ENCODE measurements at regions not wholly inside any gene's neighbourhood (a gene's known extent, or its start where the extent isn't known, plus 50 kb on each side); places are given as distances from the start of the nearest gene placed in this dataset.

DNA sequence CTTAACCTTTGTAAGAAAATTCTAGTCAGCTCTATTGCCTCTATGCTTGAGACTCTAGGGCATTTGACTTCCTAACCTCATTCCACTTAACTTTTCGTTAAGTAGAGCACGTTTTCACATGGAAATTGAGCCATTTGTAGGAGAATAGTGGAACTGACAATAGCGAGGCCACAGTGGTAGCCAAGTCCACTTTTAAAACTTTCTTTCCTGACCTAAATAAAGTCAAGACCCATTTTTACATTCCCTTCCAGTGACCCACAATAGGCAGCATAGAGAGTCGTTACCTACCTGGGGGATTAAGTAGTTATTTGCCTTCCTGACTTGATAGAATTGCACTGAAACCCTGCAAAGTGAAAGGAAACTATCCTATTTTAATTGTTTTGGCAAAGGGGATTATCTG, 386.0 kb upstream of the NECTIN3 start:
- H3K27me3 ChIP-seq (replicated peaks; ENCODE audit: insufficient read depth, low read depth, low read length, poor library complexity): no peaks in the 10 kb centered on the region
- intact Hi-C loops (cut with micrococcal nuclease; ENCODE audit: unreplicated experiment): no loop called here
- no peaks in the 10 kb centered on the region for H3K36me3 ChIP-seq (ENCODE audit: insufficient read depth, low read length, poor library complexity, severe bottlenecking)
- H3K27ac ChIP-seq (ENCODE audit: low read depth, low read length, poor library complexity, severe bottlenecking): no peak overlapping the region
- no peak for DNase-seq (ENCODE audit: low spot score)
- BruUV-seq (replicated peaks): no TSS peak
- no peak for TF ChIP-seq EZH2 (IDR thresholded peaks at IDR 0.05; ENCODE audit: borderline replicate concordance, low read depth, low read length, poor library complexity, severe bottlenecking)
- TF ChIP-seq, protein P1, sequence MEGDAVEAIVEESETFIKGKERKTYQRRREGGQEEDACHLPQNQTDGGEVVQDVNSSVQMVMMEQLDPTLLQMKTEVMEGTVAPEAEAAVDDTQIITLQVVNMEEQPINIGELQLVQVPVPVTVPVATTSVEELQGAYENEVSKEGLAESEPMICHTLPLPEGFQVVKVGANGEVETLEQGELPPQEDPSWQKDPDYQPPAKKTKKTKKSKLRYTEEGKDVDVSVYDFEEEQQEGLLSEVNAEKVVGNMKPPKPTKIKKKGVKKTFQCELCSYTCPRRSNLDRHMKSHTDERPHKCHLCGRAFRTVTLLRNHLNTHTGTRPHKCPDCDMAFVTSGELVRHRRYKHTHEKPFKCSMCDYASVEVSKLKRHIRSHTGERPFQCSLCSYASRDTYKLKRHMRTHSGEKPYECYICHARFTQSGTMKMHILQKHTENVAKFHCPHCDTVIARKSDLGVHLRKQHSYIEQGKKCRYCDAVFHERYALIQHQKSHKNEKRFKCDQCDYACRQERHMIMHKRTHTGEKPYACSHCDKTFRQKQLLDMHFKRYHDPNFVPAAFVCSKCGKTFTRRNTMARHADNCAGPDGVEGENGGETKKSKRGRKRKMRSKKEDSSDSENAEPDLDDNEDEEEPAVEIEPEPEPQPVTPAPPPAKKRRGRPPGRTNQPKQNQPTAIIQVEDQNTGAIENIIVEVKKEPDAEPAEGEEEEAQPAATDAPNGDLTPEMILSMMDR (conservative IDR thresholded peaks at IDR 0.05; ENCODE audit: low read depth, low read length): no peak
- H3K4me3 ChIP-seq (ENCODE audit: low read depth, low read length, poor library complexity, severe bottlenecking): no peak overlapping the region
- ChIA-PET POLR2A (ENCODE audit: low non-redundant PET) (no interaction called here), CTCF (no interaction called here)
- H3K4me1 ChIP-seq (ENCODE audit: insufficient read depth, low read length, poor library complexity, severe bottlenecking): no peaks in the 10 kb centered on the region
- no peaks in the 10 kb centered on the region for H3K9me3 ChIP-seq (ENCODE audit: low read depth, low read length, poor library complexity, severe bottlenecking)

DNA sequence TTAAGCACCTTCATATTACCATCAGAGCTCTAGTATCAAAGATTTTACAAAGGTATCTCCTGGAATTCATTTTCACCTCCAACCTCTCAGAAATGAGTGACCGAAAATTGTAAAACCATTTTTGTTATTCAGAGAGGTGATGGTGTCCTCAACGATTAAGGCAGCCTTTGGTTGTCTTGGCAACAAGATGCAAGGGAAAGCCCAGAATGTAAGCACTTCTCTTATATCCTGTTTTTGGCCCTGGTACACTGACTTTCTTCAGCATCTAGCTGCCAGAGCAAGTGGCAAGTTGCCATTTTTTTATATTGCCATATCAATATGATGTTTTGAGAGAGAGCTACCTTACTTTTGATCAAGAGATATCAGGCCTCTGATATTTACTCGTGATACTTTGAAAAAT, 384.9 kb upstream of the NECTIN3 start:
- H3K27me3 ChIP-seq (replicated peaks; ENCODE audit: insufficient read depth, low read depth, low read length, poor library complexity): no peaks in the 10 kb centered on the region
- TF ChIP-seq, protein P1 (conservative IDR thresholded peaks at IDR 0.05; ENCODE audit: low read depth, low read length): no peak
- no peak for TF ChIP-seq EZH2 (IDR thresholded peaks at IDR 0.05; ENCODE audit: borderline replicate concordance, low read depth, low read length, poor library complexity, severe bottlenecking)
- no peak overlapping the region for H3K27ac ChIP-seq (ENCODE audit: low read depth, low read length, poor library complexity, severe bottlenecking)
- intact Hi-C loops (cut with micrococcal nuclease; ENCODE audit: unreplicated experiment): no loop called here
- ChIA-PET CTCF (no interaction called here), POLR2A (ENCODE audit: low non-redundant PET) (no interaction called here)
- no peak overlapping the region for H3K4me3 ChIP-seq (ENCODE audit: low read depth, low read length, poor library complexity, severe bottlenecking)
- DNase-seq (ENCODE audit: low spot score): no peak
- no peaks in the 10 kb centered on the region for H3K9me3 ChIP-seq (ENCODE audit: low read depth, low read length, poor library complexity, severe bottlenecking)
- no peaks in the 10 kb centered on the region for H3K36me3 ChIP-seq (ENCODE audit: insufficient read depth, low read length, poor library complexity, severe bottlenecking)
- no peaks in the 10 kb centered on the region for H3K4me1 ChIP-seq (ENCODE audit: insufficient read depth, low read length, poor library complexity, severe bottlenecking)
- no TSS peak for BruUV-seq (replicated peaks)

- intact Hi-C loops (cut with micrococcal nuclease; ENCODE audit: unreplicated experiment): no loop called here
- TF ChIP-seq EZH2 (IDR thresholded peaks at IDR 0.05; ENCODE audit: borderline replicate concordance, low read depth, low read length, poor library complexity, severe bottlenecking): no peak
- TF ChIP-seq, protein P1 (conservative IDR thresholded peaks at IDR 0.05; ENCODE audit: low read depth, low read length): no peak
- no peak for DNase-seq (ENCODE audit: low spot score)
- no TSS peak for BruUV-seq (replicated peaks)
- no peaks in the 10 kb centered on the region for H3K27me3 ChIP-seq (replicated peaks; ENCODE audit: insufficient read depth, low read depth, low read length, poor library complexity)
- POLR2A ChIA-PET (ENCODE audit: low non-redundant PET): no interaction called here
- no peaks in the 10 kb centered on the region for H3K36me3 ChIP-seq (ENCODE audit: insufficient read depth, low read length, poor library complexity, severe bottlenecking)
- H3K4me3 ChIP-seq (ENCODE audit: low read depth, low read length, poor library complexity, severe bottlenecking): no peak overlapping the region
- CTCF ChIA-PET: no interaction called here
- H3K4me1 ChIP-seq (ENCODE audit: insufficient read depth, low read length, poor library complexity, severe bottlenecking): no peaks in the 10 kb centered on the region
- no peaks in the 10 kb centered on the region for H3K9me3 ChIP-seq (ENCODE audit: low read depth, low read length, poor library complexity, severe bottlenecking)
- no peak overlapping the region for H3K27ac ChIP-seq (ENCODE audit: low read depth, low read length, poor library complexity, severe bottlenecking)
These were observed 384.5 kb upstream of the NECTIN3 start for GRCh38 chr3:110687138-110687537.

Measured in A673 (cell line).